ENCODE measurements at regions not wholly inside any gene's neighbourhood (a gene's known extent, or its start where the extent isn't known, plus 50 kb on each side); places are given as distances from the start of the nearest gene placed in this dataset.

DNA sequence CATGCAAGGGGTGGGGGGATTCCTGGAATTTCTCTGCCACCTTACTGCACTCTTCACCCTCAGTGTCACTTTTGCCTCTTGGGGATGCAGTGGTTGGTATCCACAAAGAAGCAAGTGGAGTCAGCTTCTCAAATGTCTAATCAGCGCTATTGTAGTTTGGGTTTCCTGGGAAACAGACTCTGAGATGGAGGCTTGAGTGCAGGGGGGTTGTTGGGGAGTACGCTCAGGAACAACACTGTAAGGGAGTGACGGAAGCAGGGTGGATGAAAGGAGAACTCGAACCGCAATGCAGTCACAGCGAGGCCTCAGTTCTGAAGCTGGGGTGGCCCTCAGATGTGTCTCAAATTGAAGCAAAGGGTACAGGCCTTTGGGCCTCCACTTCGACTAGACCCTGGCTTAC, 73.6 kb upstream of the EPC2 start:
- Histone ChIP-seq H3K4me1 (replicated peaks; ENCODE audit: insufficient read depth) (no peaks in the 10 kb centered on the region), H3K4me2 (no peak overlapping the region), H3F3A (ENCODE audit: insufficient read depth, low read depth) (no peaks in the 10 kb centered on the region), H3K4me3 (no peak overlapping the region), H3K36me3 (ENCODE audit: low read depth) (no peaks in the 10 kb centered on the region), H3K79me2 (ENCODE audit: low read depth) (no peaks in the 10 kb centered on the region), H2AFZ (no peak overlapping the region), H3K27me3 (ENCODE audit: insufficient read depth, low read depth) (no peaks in the 10 kb centered on the region), H3K9me2 (ENCODE audit: insufficient read depth) (no peaks in the 10 kb centered on the region), H3K9me3 (ENCODE audit: insufficient read depth, low read depth) (no peaks in the 10 kb centered on the region), H4K20me1 (ENCODE audit: insufficient read depth) (no peaks in the 10 kb centered on the region), H3K27ac (no peak overlapping the region)
- TF ChIP-seq EZH2 (IDR thresholded peaks at IDR 0.05; ENCODE audit: low read depth) (no peak), CTCF (conservative IDR thresholded peaks at IDR 0.05) (no peak)
- BruUV-seq (replicated peaks): no TSS peak
- ChIA-PET POLR2A (ENCODE audit: unreplicated experiment) (no interaction called here), CTCF (no interaction called here)
- no peak for DNase-seq
- intact Hi-C loops (cut with micrococcal nuclease; ENCODE audit: unreplicated experiment): no loop called here

GRCh38 chr2:148577845-148578492, 66.6 kb upstream of the EPC2 start:
- Histone ChIP-seq H2AFZ (no peak overlapping the region), H3K27ac (no peak overlapping the region), H3K4me2 (no peak overlapping the region), H3K9me3 (ENCODE audit: insufficient read depth, low read depth) (no peaks in the 10 kb centered on the region), H3K4me3 (no peak overlapping the region), H4K20me1 (ENCODE audit: insufficient read depth) (no peaks in the 10 kb centered on the region), H3K27me3 (ENCODE audit: insufficient read depth, low read depth) (no peaks in the 10 kb centered on the region), H3K79me2 (ENCODE audit: low read depth) (no peaks in the 10 kb centered on the region), H3F3A (ENCODE audit: insufficient read depth, low read depth) (peaks cover 8% of the 10 kb centered on the region), H3K36me3 (ENCODE audit: low read depth) (no peaks in the 10 kb centered on the region), H3K9me2 (ENCODE audit: insufficient read depth) (no peaks in the 10 kb centered on the region), H3K4me1 (replicated peaks; ENCODE audit: insufficient read depth) (peaks cover 11% of the 10 kb centered on the region)
- DNase-seq: no peak
- no peak for TF ChIP-seq CTCF (conservative IDR thresholded peaks at IDR 0.05)
- no peak for TF ChIP-seq EZH2 (IDR thresholded peaks at IDR 0.05; ENCODE audit: low read depth)
- no TSS peak for BruUV-seq (replicated peaks)
- CTCF ChIA-PET: interaction anchor here (0.6 to 0.7 kb wide), 2 partner anchors 13 to 588 kb away, joined by 6 to 7 read pairs; no protein-coding TSS in a partner anchor
- intact Hi-C loops (cut with micrococcal nuclease; ENCODE audit: unreplicated experiment): no loop called here
- POLR2A ChIA-PET (ENCODE audit: unreplicated experiment): no interaction called here

GRCh38 chr2:148578493-148578884, 66.1 kb upstream of the EPC2 start:
- H3K79me2 ChIP-seq (ENCODE audit: low read depth): no peaks in the 10 kb centered on the region
- no peak overlapping the region for H3K4me3 ChIP-seq
- H3K27me3 ChIP-seq (ENCODE audit: insufficient read depth, low read depth): no peaks in the 10 kb centered on the region
- no peaks in the 10 kb centered on the region for H3K36me3 ChIP-seq (ENCODE audit: low read depth)
- H3K27ac ChIP-seq: no peak overlapping the region
- no peaks in the 10 kb centered on the region for H3K9me3 ChIP-seq (ENCODE audit: insufficient read depth, low read depth)
- H2AFZ ChIP-seq: no peak overlapping the region
- peaks cover 17% of the 10 kb centered on the region for H3K4me1 ChIP-seq (replicated peaks; ENCODE audit: insufficient read depth)
- POLR2A ChIA-PET (ENCODE audit: unreplicated experiment): no interaction called here
- no peaks in the 10 kb centered on the region for H4K20me1 ChIP-seq (ENCODE audit: insufficient read depth)
- CTCF ChIA-PET: interaction anchor here (0.6 kb wide), 1 partner anchor 12 kb away, joined by 6 read pairs; no protein-coding TSS in a partner anchor
- no peak overlapping the region for H3K4me2 ChIP-seq
- H3K9me2 ChIP-seq (ENCODE audit: insufficient read depth): no peaks in the 10 kb centered on the region
- H3F3A ChIP-seq (ENCODE audit: insufficient read depth, low read depth): peaks cover 13% of the 10 kb centered on the region
- DNase-seq: no peak
- TF ChIP-seq CTCF (conservative IDR thresholded peaks at IDR 0.05) (no peak), EZH2 (IDR thresholded peaks at IDR 0.05; ENCODE audit: low read depth) (no peak)
- intact Hi-C loops (cut with micrococcal nuclease; ENCODE audit: unreplicated experiment): no loop called here
- no TSS peak for BruUV-seq (replicated peaks)
